GM12892 (cell line): ENCODE measurements at regions not wholly inside any gene's neighbourhood (a gene's known extent, or its start where the extent isn't known, plus 50 kb on each side); places are given as distances from the start of the nearest gene placed in this dataset.

Experiments
- DNase-seq: peaks from one replicate; pipeline ENCODE4 v3.0.0; 2011; ENCODE audit not compliant: insufficient read length
- FAIRE-seq: peaks from 2 replicates; lab custom pipeline; 2011; peaks lifted over from hg19 to GRCh38; lab: Jason Lieb, UNC
- POLR2A ChIP-seq: IDR thresholded peaks from 2 replicates; pipeline ENCODE4 v1.6.1; 2011; ENCODE audit warnings: low read depth, low read length, control low read depth
- POLR2AphosphoS5 ChIP-seq: IDR thresholded peaks from 2 replicates; pipeline ENCODE4 v1.6.1; 2011; ENCODE audit warnings: low read depth, low read length, control low read depth
- TAF1 ChIP-seq: IDR thresholded peaks from 2 replicates; pipeline ENCODE4 v1.6.1; 2011; ENCODE audit warnings: low read depth, mild to moderate bottlenecking, control low read depth, low read length, borderline replicate concordance

- TF ChIP-seq POLR2A (no peak), TAF1 (no peak), POLR2AphosphoS5 (no peak)
- no peak for DNase-seq
- no peak for FAIRE-seq
These were observed 622.3 kb upstream of the ACVR2A start for GRCh38 chr2:147222506-147222905.

- TF ChIP-seq POLR2AphosphoS5 (no peak), TAF1 (no peak), POLR2A (no peak)
- DNase-seq, result no peak
- no peak for FAIRE-seq
These were observed 629.9 kb upstream of the ACVR2A start for GRCh38 chr2:147214914-147215313.

- no peak for FAIRE-seq
- no peak for TF ChIP-seq POLR2A
- no peak for TF ChIP-seq TAF1
- no peak for TF ChIP-seq POLR2AphosphoS5
- no peak for DNase-seq
These were observed 633.3 kb upstream of the ACVR2A start for GRCh38 chr2:147211484-147211883.

GRCh38 chr2:147204102-147204501 lies 640.7 kb upstream of the ACVR2A start:
- no peak for TF ChIP-seq POLR2A
- no peak for TF ChIP-seq TAF1
- TF ChIP-seq POLR2AphosphoS5, result no peak
- DNase-seq (no peak), FAIRE-seq (no peak)

- no peak for FAIRE-seq
- TF ChIP-seq TAF1, result no peak
- TF ChIP-seq POLR2AphosphoS5, result no peak
- no peak for TF ChIP-seq POLR2A
- DNase-seq, result no peak
These were observed 646.1 kb upstream of the ACVR2A start for GRCh38 chr2:147198651-147199171.

- TF ChIP-seq TAF1, result no peak
- TF ChIP-seq POLR2A, result no peak
- no peak for TF ChIP-seq POLR2AphosphoS5
- FAIRE-seq (no peak), DNase-seq (no peak)
These were observed 646.9 kb upstream of the ACVR2A start for GRCh38 chr2:147197754-147198483.

- DNase-seq (no peak), FAIRE-seq (peak; percentile 97)
- TF ChIP-seq POLR2AphosphoS5, result no peak
- no peak for TF ChIP-seq POLR2A
- no peak for TF ChIP-seq TAF1
These were observed 662.6 kb upstream of the ACVR2A start for GRCh38 chr2:147182260-147182659.

- TF ChIP-seq TAF1, result no peak
- TF ChIP-seq POLR2A, result 0 out of 2 replicates have a peak, but pooled peaks have one; percentile 21
- no peak for TF ChIP-seq POLR2AphosphoS5
- DNase-seq (no peak), FAIRE-seq (no peak)
These were observed 663.3 kb upstream of the ACVR2A start for GRCh38 chr2:147181351-147182029.

- DNase-seq (no peak), FAIRE-seq (no peak)
- no peak for TF ChIP-seq TAF1
- no peak for TF ChIP-seq POLR2AphosphoS5
- TF ChIP-seq POLR2A, result no peak
These were observed 667.6 kb upstream of the ACVR2A start for GRCh38 chr2:147177071-147177857.

GRCh38 chr2:147174824-147175254 lies 670.0 kb upstream of the ACVR2A start:
- no peak for TF ChIP-seq POLR2AphosphoS5
- TF ChIP-seq POLR2A, result no peak
- TF ChIP-seq TAF1, result no peak
- FAIRE-seq, result peak; percentile 17
- no peak for DNase-seq

GRCh38 chr2:147173798-147174197 lies 671.0 kb upstream of the ACVR2A start:
- TF ChIP-seq POLR2A (no peak), TAF1 (no peak), POLR2AphosphoS5 (no peak)
- DNase-seq (no peak), FAIRE-seq (peak; percentile 75)
